GM12878 (cell line): ENCODE measurements at regions not wholly inside any gene's neighbourhood (a gene's known extent, or its start where the extent isn't known, plus 50 kb on each side); places are given as distances from the start of the nearest gene placed in this dataset.

ENCODE experiments used
- ATAC-seq: fragments of 200-7000 bp; cut with Tn5 transposase; 3 replicates; pipeline ENCODE4 v1.9.1; 2020; ENCODE audit warnings: mild to moderate bottlenecking, moderate library complexity
- BruUV-seq: library from RNA; stranded (reverse); fragments of 400-500 nt; replicated peaks from 2 replicates; lab custom pipeline; 2021; lab: Mats Ljungman, UMichigan
- CTCF ChIA-PET: fragments of 300-600 bp; sonication (Branson Sonifier 250); formaldehyde crosslinking; extraction: SDS; loops from one replicate; lab custom pipeline; 2021; ENCODE audit warnings: inconsistent platforms; lab: Yijun Ruan, JAX
- POLR2A ChIA-PET: fragments of 350-600 bp; formaldehyde crosslinking; extraction: SDS; loops from one replicate; lab custom pipeline; 2021; ENCODE audit warnings: inconsistent platforms; lab: Charles Lee
- RAD21 ChIA-PET: fragments of 300-600 bp; sonication (Branson Sonifier 250); formaldehyde crosslinking; loops from one replicate; lab custom pipeline; 2023; ENCODE audit warnings: antibody characterized with exemption; ENCODE audit not compliant: unreplicated experiment; lab: Charles Lee
- SMC1A ChIA-PET: fragments of 300-600 bp; sonication (Branson Sonifier 250); formaldehyde crosslinking; loops from one replicate; lab custom pipeline; 2023; ENCODE audit not compliant: unreplicated experiment, uncharacterized antibody; lab: Charles Lee
- DNase-seq: peaks from one replicate; pipeline ENCODE4 v3.0.0-alpha.2; 2011; ENCODE audit warnings: low read depth, low spot score
- FAIRE-seq: peaks from 3 replicates; lab custom pipeline; 2011; peaks lifted over from hg19 to GRCh38; lab: Jason Lieb, UNC
- H2AFZ ChIP-seq: 2 replicates; pipeline ENCODE4 v1.6.0; 2011; ENCODE audit warnings: low read depth, low read length, control low read depth; ENCODE audit not compliant: control insufficient read depth
- H3K27ac ChIP-seq: 2 replicates; pipeline ENCODE4 v1.5.1; 2011; ENCODE audit warnings: control low read depth; ENCODE audit not compliant: control insufficient read depth, insufficient read depth
- H3K27me3 ChIP-seq, 2 experiments: replicated peaks in 1 of 2; 2 replicates each; pipeline versions ENCODE4 v1.6.0 to v1.6.1; 2011; ENCODE audit warnings: low read length in 1 of 2; ENCODE audit not compliant: control insufficient read depth in 2 of 2, insufficient read depth in 2 of 2
- H3K36me3 ChIP-seq, 2 experiments: 2 replicates each; pipeline ENCODE4 v1.5.1; 2011; ENCODE audit warnings: low read length in 1 of 2; ENCODE audit not compliant: control insufficient read depth in 2 of 2, insufficient read depth in 2 of 2
- H3K4me1 ChIP-seq: 2 replicates; pipeline ENCODE4 v1.6.1; 2011; ENCODE audit warnings: mild to moderate bottlenecking, low read length, moderate library complexity, mixed read lengths; ENCODE audit not compliant: control insufficient read depth, insufficient read depth
- H3K4me2 ChIP-seq: 2 replicates; pipeline ENCODE4 v1.6.0; 2011; ENCODE audit warnings: control low read depth; ENCODE audit not compliant: control insufficient read depth, insufficient read depth
- H3K4me3 ChIP-seq: fragments of 200-600 bp; sonication (generic); 2 replicates; pipeline ENCODE4 v1.5.1; 2016
- H3K79me2 ChIP-seq: 2 replicates; pipeline ENCODE4 v1.6.0; 2011; ENCODE audit warnings: low read length; ENCODE audit not compliant: control insufficient read depth, insufficient read depth
- H3K9ac ChIP-seq: 2 replicates; pipeline ENCODE4 v1.8.0; 2011; ENCODE audit warnings: low read length, control low read depth, mixed read lengths; ENCODE audit not compliant: control insufficient read depth, insufficient read depth
- H3K9me3 ChIP-seq: replicated peaks from 3 replicates; pipeline ENCODE4 v1.5.1; 2011; ENCODE audit warnings: mild to moderate bottlenecking, low read length; ENCODE audit not compliant: control insufficient read depth, insufficient read depth
- H4K20me1 ChIP-seq: 2 replicates; pipeline ENCODE4 v1.6.0; 2011; ENCODE audit not compliant: control insufficient read depth, insufficient read depth
- ASH2L ChIP-seq: fragments of 300-600, 200-600 bp; sonication (generic); IDR thresholded peaks from 2 replicates; pipeline ENCODE4 v1.6.1; 2017; ENCODE audit warnings: low read depth, mild to moderate bottlenecking, borderline replicate concordance
- CBX3 ChIP-seq: fragments of 200-600 bp; sonication (generic); IDR thresholded peaks from 2 replicates; pipeline ENCODE4 v1.6.1; 2016; ENCODE audit warnings: low read depth, borderline replicate concordance
- IKZF1 ChIP-seq: fragments of 450-650 bp; conservative IDR thresholded peaks from 2 replicates; pipeline ENCODE4 v1.6.1; 2017; ENCODE audit warnings: antibody characterized with exemption, mild to moderate bottlenecking
- POLR2AphosphoS5 ChIP-seq: IDR thresholded peaks from 2 replicates; pipeline ENCODE4 v1.6.1; 2011; ENCODE audit warnings: mild to moderate bottlenecking, low read length, inconsistent platforms
- RAD21 ChIP-seq: IDR thresholded peaks from 2 replicates; pipeline ENCODE4 v1.6.1; 2011; ENCODE audit warnings: mild to moderate bottlenecking, low read depth, low read length, moderate library complexity; ENCODE audit not compliant: insufficient read depth
- SIX5 ChIP-seq: IDR thresholded peaks from 2 replicates; pipeline ENCODE4 v1.6.1; 2011; ENCODE audit warnings: mild to moderate bottlenecking, low read depth, low read length, moderate library complexity; ENCODE audit not compliant: severe bottlenecking
- TARDBP ChIP-seq: IDR thresholded peaks from 2 replicates; pipeline ENCODE4 v1.6.1; 2016; ENCODE audit warnings: borderline replicate concordance
- WRNIP1 ChIP-seq: IDR thresholded peaks from 2 replicates; pipeline ENCODE4 v1.6.1; 2011; ENCODE audit warnings: low read depth, low read length, improper control_type of control experiment, borderline replicate concordance
- WGBS: methylation state at CpG from one replicate; pipeline ENCODE4 v1.1.6; 2016; ENCODE audit warnings: low lambda C conversion rate; ENCODE audit not compliant: insufficient replicate concordance, insufficient coverage; ENCODE audit errors: missing lambda C conversion rate; 5-methylcytosine and 5-hydroxymethylcytosine counted together
- in situ Hi-C: fragments of 300-500 bp; cut with MboI; formaldehyde crosslinking; loops from 9 replicates; pipeline ENCODE4 v1.14.3; 2018; ENCODE audit warnings: mixed read lengths
- intact Hi-C: fragments of 100-400 bp; cut with micrococcal nuclease; formaldehyde crosslinking; loops from one replicate; pipeline ENCODE4 v1.14.2; 2022; ENCODE audit not compliant: unreplicated experiment
- TF ChIP-seq, protein P1 (sequence below): fragments of 450-650 bp; IDR thresholded peaks from 2 replicates; pipeline ENCODE4 v1.6.1; 2017; ENCODE audit warnings: antibody characterized with exemption, mild to moderate bottlenecking, moderate library complexity
- TF ChIP-seq, protein P2 (sequence below): fragments of 450-650 bp; formaldehyde crosslinking; IDR thresholded peaks from 2 replicates; pipeline ENCODE4 v1.4.0; 2022; ENCODE audit warnings: mild to moderate bottlenecking, moderate library complexity
- TF ChIP-seq, protein P3 (sequence below): IDR thresholded peaks from 2 replicates; pipeline ENCODE4 v1.6.1; 2012; ENCODE audit warnings: low read depth, low read length, improper control_type of control experiment
- TF ChIP-seq, protein P4 (sequence below): fragments of 450-650 bp; IDR thresholded peaks from 2 replicates; pipeline ENCODE4 v1.6.1; 2016; ENCODE audit warnings: mild to moderate bottlenecking, moderate library complexity, borderline replicate concordance

DNA sequence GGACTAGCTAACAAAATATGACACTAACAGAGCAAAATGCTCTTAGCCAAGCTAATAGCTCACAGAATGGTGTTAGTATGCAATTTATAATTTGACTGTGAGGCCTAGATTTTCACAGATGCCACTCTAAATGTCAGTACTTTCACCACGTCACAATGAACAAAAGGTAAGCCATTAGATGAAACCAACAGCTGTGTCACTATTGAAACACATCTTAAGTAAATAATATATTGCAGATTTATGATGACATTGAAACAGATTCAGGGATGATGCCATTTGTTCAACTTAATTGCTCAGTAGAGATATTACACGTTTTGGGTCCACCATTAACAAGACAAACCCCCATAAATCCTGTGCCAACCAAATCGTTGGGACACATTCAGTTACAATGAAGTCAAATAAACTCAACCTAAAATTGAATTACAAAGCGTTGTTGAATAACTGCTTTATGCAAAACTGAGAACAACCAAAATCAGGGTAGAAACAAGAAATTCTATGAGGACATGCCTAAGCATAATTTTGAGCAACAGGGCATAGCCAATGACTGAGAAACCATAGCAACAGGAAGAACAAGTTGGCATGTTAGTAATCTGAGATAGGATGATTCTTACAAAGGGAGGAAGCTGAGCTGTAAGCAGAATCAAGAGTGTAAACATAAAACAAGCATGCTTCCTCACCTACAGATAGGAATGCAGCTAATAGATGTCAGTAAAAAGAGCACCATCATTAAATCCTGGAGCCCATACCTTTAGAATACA, 85.6 kb upstream of the KHDRBS2 start:
- no peak overlapping the region for H3K9ac ChIP-seq
- ChIA-PET RAD21 (no interaction called here), SMC1A (interaction anchor here (1.2 kb wide), 1 partner anchor 15 kb away, joined by 3 read pairs; no protein-coding TSS in a partner anchor), POLR2A (no interaction called here), CTCF (no interaction called here)
- no peaks in the 10 kb centered on the region for H3K9me3 ChIP-seq
- H3K4me3 ChIP-seq = no peak overlapping the region
- BruUV-seq = no TSS peak
- no peak overlapping the region for H3K4me2 ChIP-seq
- H4K20me1 ChIP-seq = no peaks in the 10 kb centered on the region
- H3K27me3 ChIP-seq = no peaks in the 10 kb centered on the region
- DNase-seq (no peak), FAIRE-seq (no peak), ATAC-seq (no peak)
- H3K36me3 ChIP-seq = no peaks in the 10 kb centered on the region
- TF ChIP-seq, protein P1, sequence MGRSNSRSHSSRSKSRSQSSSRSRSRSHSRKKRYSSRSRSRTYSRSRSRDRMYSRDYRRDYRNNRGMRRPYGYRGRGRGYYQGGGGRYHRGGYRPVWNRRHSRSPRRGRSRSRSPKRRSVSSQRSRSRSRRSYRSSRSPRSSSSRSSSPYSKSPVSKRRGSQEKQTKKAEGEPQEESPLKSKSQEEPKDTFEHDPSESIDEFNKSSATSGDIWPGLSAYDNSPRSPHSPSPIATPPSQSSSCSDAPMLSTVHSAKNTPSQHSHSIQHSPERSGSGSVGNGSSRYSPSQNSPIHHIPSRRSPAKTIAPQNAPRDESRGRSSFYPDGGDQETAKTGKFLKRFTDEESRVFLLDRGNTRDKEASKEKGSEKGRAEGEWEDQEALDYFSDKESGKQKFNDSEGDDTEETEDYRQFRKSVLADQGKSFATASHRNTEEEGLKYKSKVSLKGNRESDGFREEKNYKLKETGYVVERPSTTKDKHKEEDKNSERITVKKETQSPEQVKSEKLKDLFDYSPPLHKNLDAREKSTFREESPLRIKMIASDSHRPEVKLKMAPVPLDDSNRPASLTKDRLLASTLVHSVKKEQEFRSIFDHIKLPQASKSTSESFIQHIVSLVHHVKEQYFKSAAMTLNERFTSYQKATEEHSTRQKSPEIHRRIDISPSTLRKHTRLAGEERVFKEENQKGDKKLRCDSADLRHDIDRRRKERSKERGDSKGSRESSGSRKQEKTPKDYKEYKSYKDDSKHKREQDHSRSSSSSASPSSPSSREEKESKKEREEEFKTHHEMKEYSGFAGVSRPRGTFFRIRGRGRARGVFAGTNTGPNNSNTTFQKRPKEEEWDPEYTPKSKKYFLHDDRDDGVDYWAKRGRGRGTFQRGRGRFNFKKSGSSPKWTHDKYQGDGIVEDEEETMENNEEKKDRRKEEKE = no peak
- TF ChIP-seq, protein P2, sequence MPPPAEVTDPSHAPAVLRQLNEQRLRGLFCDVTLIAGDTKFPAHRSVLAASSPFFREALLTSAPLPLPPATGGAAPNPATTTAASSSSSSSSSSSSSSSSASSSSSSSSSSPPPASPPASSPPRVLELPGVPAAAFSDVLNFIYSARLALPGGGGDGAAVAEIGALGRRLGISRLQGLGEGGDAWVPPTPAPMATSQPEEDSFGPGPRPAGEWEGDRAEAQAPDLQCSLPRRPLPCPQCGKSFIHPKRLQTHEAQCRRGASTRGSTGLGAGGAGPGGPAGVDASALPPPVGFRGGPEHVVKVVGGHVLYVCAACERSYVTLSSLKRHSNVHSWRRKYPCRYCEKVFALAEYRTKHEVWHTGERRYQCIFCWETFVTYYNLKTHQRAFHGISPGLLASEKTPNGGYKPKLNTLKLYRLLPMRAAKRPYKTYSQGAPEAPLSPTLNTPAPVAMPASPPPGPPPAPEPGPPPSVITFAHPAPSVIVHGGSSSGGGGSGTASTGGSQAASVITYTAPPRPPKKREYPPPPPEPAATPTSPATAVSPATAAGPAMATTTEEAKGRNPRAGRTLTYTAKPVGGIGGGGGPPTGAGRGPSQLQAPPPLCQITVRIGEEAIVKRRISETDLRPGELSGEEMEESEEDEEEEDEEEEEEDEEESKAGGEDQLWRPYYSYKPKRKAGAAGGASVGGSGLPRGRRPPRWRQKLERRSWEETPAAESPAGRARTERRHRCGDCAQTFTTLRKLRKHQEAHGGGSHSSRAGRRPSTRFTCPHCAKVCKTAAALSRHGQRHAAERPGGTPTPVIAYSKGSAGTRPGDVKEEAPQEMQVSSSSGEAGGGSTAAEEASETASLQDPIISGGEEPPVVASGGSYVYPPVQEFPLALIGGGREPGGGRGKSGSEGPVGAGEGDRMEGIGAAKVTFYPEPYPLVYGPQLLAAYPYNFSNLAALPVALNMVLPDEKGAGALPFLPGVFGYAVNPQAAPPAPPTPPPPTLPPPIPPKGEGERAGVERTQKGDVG = no peak
- TF ChIP-seq RAD21 = no peak
- no peak for TF ChIP-seq CBX3
- TF ChIP-seq POLR2AphosphoS5 = no peak
- TF ChIP-seq IKZF1 = no peak
- TF ChIP-seq, protein P3, sequence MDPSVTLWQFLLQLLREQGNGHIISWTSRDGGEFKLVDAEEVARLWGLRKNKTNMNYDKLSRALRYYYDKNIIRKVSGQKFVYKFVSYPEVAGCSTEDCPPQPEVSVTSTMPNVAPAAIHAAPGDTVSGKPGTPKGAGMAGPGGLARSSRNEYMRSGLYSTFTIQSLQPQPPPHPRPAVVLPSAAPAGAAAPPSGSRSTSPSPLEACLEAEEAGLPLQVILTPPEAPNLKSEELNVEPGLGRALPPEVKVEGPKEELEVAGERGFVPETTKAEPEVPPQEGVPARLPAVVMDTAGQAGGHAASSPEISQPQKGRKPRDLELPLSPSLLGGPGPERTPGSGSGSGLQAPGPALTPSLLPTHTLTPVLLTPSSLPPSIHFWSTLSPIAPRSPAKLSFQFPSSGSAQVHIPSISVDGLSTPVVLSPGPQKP = no peak
- TF ChIP-seq TARDBP = no peak
- TF ChIP-seq, protein P4, sequence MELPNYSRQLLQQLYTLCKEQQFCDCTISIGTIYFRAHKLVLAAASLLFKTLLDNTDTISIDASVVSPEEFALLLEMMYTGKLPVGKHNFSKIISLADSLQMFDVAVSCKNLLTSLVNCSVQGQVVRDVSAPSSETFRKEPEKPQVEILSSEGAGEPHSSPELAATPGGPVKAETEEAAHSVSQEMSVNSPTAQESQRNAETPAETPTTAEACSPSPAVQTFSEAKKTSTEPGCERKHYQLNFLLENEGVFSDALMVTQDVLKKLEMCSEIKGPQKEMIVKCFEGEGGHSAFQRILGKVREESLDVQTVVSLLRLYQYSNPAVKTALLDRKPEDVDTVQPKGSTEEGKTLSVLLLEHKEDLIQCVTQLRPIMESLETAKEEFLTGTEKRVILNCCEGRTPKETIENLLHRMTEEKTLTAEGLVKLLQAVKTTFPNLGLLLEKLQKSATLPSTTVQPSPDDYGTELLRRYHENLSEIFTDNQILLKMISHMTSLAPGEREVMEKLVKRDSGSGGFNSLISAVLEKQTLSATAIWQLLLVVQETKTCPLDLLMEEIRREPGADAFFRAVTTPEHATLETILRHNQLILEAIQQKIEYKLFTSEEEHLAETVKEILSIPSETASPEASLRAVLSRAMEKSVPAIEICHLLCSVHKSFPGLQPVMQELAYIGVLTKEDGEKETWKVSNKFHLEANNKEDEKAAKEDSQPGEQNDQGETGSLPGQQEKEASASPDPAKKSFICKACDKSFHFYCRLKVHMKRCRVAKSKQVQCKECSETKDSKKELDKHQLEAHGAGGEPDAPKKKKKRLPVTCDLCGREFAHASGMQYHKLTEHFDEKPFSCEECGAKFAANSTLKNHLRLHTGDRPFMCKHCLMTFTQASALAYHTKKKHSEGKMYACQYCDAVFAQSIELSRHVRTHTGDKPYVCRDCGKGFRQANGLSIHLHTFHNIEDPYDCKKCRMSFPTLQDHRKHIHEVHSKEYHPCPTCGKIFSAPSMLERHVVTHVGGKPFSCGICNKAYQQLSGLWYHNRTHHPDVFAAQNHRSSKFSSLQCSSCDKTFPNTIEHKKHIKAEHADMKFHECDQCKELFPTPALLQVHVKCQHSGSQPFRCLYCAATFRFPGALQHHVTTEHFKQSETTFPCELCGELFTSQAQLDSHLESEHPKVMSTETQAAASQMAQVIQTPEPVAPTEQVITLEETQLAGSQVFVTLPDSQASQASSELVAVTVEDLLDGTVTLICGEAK = no peak
- TF ChIP-seq WRNIP1 = no peak
- TF ChIP-seq SIX5 = no peak
- TF ChIP-seq ASH2L = no peak
- no peak overlapping the region for H2AFZ ChIP-seq
- no peak overlapping the region for H3K27ac ChIP-seq
- WGBS = 12% methylated on average over 4 of the region's 4 CpGs
- in situ Hi-C loops (no loop called here), intact Hi-C loops (no loop called here)
- no peaks in the 10 kb centered on the region for H3K79me2 ChIP-seq
- no peaks in the 10 kb centered on the region for H3K4me1 ChIP-seq
